ENCODE measurements at regions not wholly inside any gene's neighbourhood (a gene's known extent, or its start where the extent isn't known, plus 50 kb on each side); places are given as distances from the start of the nearest gene placed in this dataset.

DNA sequence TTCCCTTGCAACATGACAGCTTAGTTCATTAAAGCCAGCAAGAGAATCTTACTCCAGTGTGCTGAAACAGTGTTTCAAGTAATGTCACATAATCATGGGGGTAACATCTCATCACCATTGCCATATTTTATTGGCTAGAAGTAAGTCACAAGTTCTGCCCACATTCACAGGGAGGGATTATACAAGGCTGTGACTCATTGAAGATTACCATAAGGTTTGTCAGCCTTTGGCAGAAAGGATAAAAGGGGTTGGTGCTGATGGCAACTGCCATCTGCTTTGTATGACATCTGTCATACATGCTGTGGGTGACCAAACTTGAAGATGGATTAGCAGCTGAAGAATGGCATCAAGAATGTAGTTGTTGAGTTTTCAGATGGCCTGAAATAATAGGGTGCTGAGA lies 61.2 kb downstream of the KCNE4 start:
- Histone ChIP-seq H3K36me3 (ENCODE audit: control insufficient read depth, insufficient read depth, low read length) (no peaks in the 10 kb centered on the region), H3K79me2 (ENCODE audit: control insufficient read depth, insufficient read depth, low read length) (no peaks in the 10 kb centered on the region), H3K4me3 (replicated peaks in 1 of 4; ENCODE audit: control extremely low read depth in 1 of 4, insufficient read depth in 1 of 4, low read depth in 3 of 4, low read length in 4 of 4) (no peak overlapping the region), H2AFZ (ENCODE audit: low read length) (no peak overlapping the region), H3K27ac (ENCODE audit: insufficient read depth, low read length) (no peak overlapping the region), H4K20me1 (ENCODE audit: control insufficient read depth, extremely low read depth, insufficient read depth, low read length) (no peaks in the 10 kb centered on the region), H3K4me2 (ENCODE audit: extremely low read depth, insufficient read depth, low read length) (no peak overlapping the region), H3K9ac (ENCODE audit: insufficient read depth, low read length) (no peak overlapping the region), H3K9me3 (ENCODE audit: control insufficient read depth, insufficient read depth, low read depth, low read length) (no peaks in the 10 kb centered on the region), H3K4me1 (ENCODE audit: control insufficient read depth, extremely low read depth, insufficient read depth, low read length) (no peaks in the 10 kb centered on the region), H3K27me3 (ENCODE audit: control insufficient read depth, insufficient read depth, low read length) (no peaks in the 10 kb centered on the region)
- no peak for TF ChIP-seq EZH2 (IDR thresholded peaks at IDR 0.05; ENCODE audit: low read length, missing control alignments)
- TF ChIP-seq CTCF (conservative IDR thresholded peaks at IDR 0.05 in 1 of 2, IDR thresholded peaks at IDR 0.05 in 1 of 2; ENCODE audit: low read depth in 1 of 2, low read length in 2 of 2) = no peak
- DNase-seq (ENCODE audit: low read depth in 2 of 2) = no peak

GRCh38 chr2:223114170-223114569 lies 62.2 kb downstream of the KCNE4 start:
- TF ChIP-seq EZH2 (IDR thresholded peaks at IDR 0.05; ENCODE audit: low read length, missing control alignments) (no peak), CTCF (conservative IDR thresholded peaks at IDR 0.05 in 1 of 2, IDR thresholded peaks at IDR 0.05 in 1 of 2; ENCODE audit: low read depth in 1 of 2, low read length in 2 of 2) (no peak)
- Histone ChIP-seq H3K27ac (ENCODE audit: insufficient read depth, low read length) (no peak overlapping the region), H3K27me3 (ENCODE audit: control insufficient read depth, insufficient read depth, low read length) (no peaks in the 10 kb centered on the region), H4K20me1 (ENCODE audit: control insufficient read depth, extremely low read depth, insufficient read depth, low read length) (no peaks in the 10 kb centered on the region), H3K4me2 (ENCODE audit: extremely low read depth, insufficient read depth, low read length) (no peak overlapping the region), H3K36me3 (ENCODE audit: control insufficient read depth, insufficient read depth, low read length) (no peaks in the 10 kb centered on the region), H3K4me1 (ENCODE audit: control insufficient read depth, extremely low read depth, insufficient read depth, low read length) (no peaks in the 10 kb centered on the region), H3K9me3 (ENCODE audit: control insufficient read depth, insufficient read depth, low read depth, low read length) (no peaks in the 10 kb centered on the region), H3K79me2 (ENCODE audit: control insufficient read depth, insufficient read depth, low read length) (no peaks in the 10 kb centered on the region), H2AFZ (ENCODE audit: low read length) (no peak overlapping the region), H3K9ac (ENCODE audit: insufficient read depth, low read length) (no peak overlapping the region), H3K4me3 (replicated peaks in 1 of 4; ENCODE audit: control extremely low read depth in 1 of 4, insufficient read depth in 1 of 4, low read depth in 3 of 4, low read length in 4 of 4) (no peak overlapping the region)
- DNase-seq (ENCODE audit: low read depth in 2 of 2) = no peak

DNA sequence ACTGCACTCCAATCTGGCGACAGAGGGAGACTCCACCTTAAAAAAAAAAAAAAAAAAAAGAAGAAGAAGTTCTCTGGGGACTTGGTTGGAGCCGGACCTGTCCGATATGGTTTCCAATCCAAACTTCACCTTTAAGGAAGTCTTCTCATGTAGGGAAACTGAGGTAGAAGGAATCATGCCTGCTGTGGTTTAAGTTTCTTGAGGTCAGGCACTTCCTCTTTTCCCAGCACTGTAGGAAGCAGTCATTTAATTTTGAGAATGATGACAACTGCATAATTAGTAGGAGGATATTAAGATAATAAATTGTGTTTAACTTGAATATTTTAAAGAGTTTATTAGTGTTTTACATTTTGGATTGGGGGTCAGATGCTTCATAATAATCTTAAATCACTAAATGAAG lies 62.9 kb downstream of the KCNE4 start:
- no peak overlapping the region for H2AFZ ChIP-seq (ENCODE audit: low read length)
- no peaks in the 10 kb centered on the region for H3K27me3 ChIP-seq (ENCODE audit: control insufficient read depth, insufficient read depth, low read length)
- no peak for DNase-seq (ENCODE audit: low read depth in 2 of 2)
- no peaks in the 10 kb centered on the region for H3K9me3 ChIP-seq (ENCODE audit: control insufficient read depth, insufficient read depth, low read depth, low read length)
- no peaks in the 10 kb centered on the region for H3K36me3 ChIP-seq (ENCODE audit: control insufficient read depth, insufficient read depth, low read length)
- no peak overlapping the region for H3K4me3 ChIP-seq (replicated peaks in 1 of 4; ENCODE audit: control extremely low read depth in 1 of 4, insufficient read depth in 1 of 4, low read depth in 3 of 4, low read length in 4 of 4)
- H3K4me2 ChIP-seq (ENCODE audit: extremely low read depth, insufficient read depth, low read length) = no peak overlapping the region
- TF ChIP-seq EZH2 (IDR thresholded peaks at IDR 0.05; ENCODE audit: low read length, missing control alignments) = no peak
- TF ChIP-seq CTCF (conservative IDR thresholded peaks at IDR 0.05 in 1 of 2, IDR thresholded peaks at IDR 0.05 in 1 of 2; ENCODE audit: low read depth in 1 of 2, low read length in 2 of 2) = no peak
- no peaks in the 10 kb centered on the region for H3K4me1 ChIP-seq (ENCODE audit: control insufficient read depth, extremely low read depth, insufficient read depth, low read length)
- no peak overlapping the region for H3K27ac ChIP-seq (ENCODE audit: insufficient read depth, low read length)
- H3K79me2 ChIP-seq (ENCODE audit: control insufficient read depth, insufficient read depth, low read length) = no peaks in the 10 kb centered on the region
- no peaks in the 10 kb centered on the region for H4K20me1 ChIP-seq (ENCODE audit: control insufficient read depth, extremely low read depth, insufficient read depth, low read length)
- no peak overlapping the region for H3K9ac ChIP-seq (ENCODE audit: insufficient read depth, low read length)

Data from fibroblast of lung (primary cell).